HG03432 (cell line): ENCODE measurements at regions not wholly inside any gene's neighbourhood (a gene's known extent, or its start where the extent isn't known, plus 50 kb on each side); places are given as distances from the start of the nearest gene placed in this dataset.

Source experiments
- ATAC-seq: cut with Tn5 transposase; IDR thresholded peaks from one replicate; pipeline ENCODE4 v1.9.1; 2021; ENCODE audit warnings: mild to moderate bottlenecking, moderate library complexity; ENCODE audit not compliant: unreplicated experiment

DNA sequence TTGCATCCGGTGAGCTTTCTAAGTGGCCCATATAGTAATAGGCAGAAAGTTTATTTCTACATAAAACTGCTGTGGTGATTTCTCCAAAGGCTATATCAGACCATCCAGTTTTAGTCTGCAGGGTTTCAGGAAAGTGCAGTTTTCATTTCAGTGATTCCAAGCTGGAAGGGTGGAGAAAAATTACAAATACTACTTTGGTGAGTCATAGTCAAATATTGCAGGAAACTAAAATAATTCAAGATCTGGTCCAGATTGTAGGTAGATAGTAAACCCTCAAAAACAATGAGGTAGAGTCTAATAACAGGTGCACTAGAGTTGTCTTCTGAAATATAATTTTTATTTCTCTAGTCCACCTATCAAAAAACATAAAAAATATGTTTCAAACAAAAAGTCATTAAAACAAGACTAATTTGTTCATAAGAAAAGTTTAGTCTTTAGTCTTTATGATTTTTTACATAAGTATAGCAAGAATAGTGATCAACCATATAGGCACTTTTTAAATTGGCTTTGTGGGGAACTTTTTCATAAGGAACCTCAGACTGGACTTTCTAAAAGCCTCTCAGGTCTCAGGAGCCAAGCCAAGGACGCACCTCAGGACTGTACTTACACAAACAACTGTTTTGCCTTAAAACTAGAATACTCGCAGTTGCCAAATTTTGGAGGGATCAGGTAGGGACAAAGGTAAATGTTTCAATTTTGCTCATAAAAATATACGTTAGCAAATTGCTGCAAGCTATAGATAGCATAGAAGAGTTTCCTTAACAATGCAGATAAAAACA is 101.8 kb upstream of the TLR3 start:
- no peak for ATAC-seq

DNA sequence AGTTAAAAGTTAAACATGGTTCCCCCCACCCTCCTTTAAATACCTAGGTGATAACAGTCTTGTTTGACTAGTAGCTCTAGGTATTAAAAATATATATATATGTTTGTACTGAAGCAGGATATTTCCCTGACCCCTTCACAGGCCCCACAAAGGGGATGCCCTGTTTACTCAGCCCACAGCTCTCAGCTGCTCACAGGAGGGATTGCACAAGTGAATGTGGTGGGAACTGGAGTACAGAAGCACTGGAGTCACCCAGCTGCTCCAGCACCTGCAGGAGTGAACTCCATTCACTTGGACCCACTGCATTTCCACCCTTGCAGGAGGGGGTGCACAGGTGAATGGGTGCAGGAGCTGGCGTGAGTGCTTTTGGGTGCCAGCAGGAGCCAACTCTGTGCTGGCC is 99.3 kb upstream of the TLR3 start:
- ATAC-seq: no peak

DNA sequence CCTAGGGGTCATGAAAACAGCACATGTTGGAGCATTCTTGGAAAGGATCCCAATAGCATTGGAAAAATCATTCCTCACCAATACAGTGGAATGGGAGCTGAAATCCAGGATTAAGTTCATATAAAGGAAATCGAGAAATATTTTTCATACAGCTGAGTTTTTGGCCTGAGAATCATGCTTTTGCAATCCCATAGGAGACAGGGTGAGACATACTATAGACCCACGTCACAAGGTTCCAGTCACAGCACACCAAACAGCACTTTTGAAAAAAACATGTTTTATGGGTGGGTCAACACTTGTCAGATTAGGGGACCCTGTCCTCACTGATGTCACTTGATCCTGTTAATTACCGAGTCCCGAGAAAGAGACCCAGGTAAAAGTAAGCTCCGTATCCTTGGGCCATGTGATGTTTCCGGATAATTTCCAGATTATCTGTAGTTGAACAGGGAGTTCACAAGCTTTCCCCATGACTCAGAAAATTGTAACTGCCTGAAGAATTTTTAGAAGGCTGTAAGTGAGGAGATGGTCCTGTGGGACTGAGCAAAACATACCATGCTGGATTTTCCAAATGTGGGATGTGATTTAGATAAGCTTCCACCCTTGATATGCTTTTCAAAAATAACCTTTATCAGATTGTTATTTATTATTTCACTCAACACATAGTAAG is 80.9 kb upstream of the TLR3 start:
- no peak for ATAC-seq

DNA sequence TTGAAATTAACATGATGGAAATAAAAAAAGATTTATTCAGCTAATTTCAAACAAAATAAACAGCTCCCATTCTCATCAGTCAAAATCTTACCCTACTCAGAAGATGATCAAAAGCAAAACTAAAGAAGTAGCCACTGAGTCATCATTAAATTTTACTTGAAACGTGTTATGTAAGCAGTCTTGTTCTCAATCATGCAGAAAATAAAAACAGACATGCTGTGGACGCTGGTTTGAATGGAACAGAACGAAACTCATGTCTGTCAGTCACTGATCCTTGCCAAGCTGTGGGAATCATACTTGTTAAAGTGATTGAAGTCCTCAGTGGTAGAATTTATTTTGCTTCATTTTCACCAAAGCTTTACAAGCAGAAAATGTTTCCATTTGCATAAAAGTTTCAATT is 77.2 kb upstream of the TLR3 start:
- ATAC-seq: no peak

DNA sequence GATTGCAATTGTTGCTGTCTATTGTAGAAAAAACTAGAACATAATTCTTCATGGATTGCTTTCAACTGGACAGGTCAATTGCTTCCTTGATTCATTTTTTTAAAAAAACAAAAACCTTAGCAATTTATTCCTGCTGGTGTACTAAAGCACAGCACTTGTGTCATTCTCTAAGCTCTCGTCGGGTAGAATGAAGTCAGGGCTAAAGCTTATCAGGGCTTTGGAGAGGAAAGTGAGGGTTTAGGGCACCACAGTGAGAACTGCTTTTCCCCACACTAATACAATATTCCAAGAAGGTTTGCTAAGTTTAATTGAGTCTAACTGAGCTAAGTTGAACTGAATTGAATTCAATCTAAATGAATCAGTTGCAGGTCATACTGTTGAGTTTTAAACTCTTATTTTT is 76.4 kb upstream of the TLR3 start:
- no peak for ATAC-seq

DNA sequence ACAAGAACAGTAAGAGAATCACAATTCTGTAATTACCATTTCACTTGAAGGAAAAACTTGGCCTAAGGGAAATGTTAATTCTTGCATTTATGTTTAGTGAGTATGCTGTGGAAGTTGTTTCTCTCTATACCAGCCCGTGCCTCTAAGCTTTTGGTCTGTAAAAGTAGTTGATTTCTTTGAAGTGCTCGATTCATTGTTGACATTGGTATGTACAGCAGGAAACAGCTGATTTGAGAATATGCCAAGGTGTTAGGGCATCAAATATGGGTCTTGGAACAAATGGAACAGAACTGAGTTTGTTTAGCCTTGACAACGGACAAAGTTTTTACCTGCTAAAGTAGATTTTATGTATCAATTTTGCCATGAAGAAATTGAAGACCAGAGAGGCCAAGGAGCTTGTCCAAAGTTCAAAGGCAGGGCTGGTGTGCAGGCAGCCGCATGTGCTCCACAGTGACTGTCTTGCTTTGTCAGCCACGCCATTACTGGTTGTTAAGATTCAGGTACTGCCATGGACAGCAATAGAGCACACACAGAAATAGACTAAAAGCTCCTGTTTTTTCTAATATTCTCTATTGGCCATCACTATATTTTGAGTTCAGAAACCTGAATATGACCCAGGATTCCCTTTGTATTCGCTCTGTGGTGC is 75.5 kb upstream of the TLR3 start:
- ATAC-seq: no peak

DNA sequence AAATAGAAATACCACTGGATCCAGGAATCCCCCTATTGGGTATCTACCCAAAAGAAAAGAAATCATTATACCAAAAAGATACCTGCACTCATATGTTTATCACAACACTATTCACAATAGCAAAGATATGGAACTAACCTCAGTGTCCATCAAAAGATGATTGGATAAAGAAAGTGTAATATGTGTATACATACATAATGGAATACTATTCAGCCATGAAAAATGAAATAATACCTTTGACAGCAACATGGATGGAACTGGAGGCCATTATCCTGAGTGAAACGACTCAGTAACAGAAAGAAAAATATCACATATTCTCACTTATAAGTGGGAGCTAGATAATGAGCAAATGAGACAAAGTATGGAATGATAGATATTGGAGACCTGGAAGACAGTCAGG is 74.2 kb upstream of the TLR3 start:
- no peak for ATAC-seq

DNA sequence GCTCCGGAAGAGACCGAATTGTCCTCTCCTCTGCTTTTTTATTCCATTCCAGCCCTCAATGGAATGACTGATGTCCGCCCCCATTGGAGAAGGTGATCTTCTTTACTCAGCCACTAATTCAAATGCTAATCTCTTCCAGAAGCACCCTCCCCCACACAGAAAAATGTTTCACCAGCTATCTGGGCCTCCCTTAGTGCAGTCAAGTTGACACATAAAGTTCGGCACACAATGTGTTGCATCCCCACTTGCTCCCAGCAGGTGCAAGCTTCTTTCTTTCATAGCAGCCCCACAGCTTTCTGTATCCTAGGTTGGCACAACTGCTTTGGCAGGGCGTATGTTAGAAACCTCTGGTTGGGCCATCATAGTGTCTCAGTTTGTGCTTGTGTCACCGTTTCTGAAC is 73.3 kb upstream of the TLR3 start:
- no peak for ATAC-seq

DNA sequence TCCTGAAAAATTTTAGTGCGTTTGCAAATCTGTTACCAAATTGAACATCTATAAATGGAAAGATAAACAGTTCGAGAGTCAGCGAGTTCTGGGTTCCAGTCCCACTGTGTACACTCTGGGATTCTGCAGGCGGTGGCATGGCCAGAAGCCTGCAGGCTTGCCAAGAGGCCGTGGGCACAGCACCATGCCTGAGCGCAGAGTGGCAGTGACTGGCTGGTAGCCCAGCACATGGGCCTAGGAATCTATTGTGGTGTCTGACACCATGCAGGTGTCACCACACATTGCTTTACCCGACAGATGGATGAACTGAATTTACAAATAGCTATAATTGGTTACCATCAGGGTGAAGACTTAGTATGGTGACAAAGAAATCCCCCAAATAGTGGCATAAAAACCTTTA is 71.7 kb upstream of the TLR3 start:
- ATAC-seq: no peak

DNA sequence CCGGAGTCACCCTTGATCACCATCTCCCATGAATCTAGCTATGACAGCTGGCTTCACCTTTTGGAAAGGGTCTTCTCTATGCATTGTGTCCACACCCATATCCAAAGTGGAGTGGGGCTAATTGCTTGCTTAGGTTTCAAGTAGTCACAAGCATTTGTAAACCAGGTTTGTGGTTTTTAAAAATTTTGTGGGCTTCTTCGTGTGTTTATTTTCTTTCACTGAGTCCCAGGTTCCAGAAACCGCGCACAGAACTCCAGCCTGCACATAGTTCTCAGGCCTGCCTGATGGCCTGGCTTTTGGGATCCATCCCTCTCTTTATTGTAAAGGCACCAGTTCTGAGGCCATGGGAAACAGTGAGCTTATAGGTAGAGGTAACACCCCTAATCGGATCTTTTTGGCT is 70.2 kb upstream of the TLR3 start:
- ATAC-seq: no peak

DNA sequence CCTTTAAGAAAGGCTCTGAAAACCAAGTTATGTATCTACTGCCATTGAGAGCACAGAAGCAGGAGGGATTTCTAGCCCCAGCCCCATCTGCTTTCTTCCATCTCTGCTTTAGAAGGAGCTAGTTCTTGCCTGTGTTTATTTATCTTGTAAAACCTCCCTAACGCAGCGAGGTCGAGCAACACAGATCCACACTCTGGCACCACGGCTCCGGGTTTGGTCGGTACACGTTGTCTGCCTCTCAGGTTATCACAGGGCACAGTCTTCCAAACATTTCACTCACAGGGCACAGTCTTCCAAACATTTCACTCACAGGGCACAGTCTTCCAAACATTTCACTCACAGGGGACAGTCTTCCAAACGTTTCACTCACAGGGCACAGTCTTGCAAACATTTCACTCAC is 69.7 kb upstream of the TLR3 start:
- no peak for ATAC-seq

DNA sequence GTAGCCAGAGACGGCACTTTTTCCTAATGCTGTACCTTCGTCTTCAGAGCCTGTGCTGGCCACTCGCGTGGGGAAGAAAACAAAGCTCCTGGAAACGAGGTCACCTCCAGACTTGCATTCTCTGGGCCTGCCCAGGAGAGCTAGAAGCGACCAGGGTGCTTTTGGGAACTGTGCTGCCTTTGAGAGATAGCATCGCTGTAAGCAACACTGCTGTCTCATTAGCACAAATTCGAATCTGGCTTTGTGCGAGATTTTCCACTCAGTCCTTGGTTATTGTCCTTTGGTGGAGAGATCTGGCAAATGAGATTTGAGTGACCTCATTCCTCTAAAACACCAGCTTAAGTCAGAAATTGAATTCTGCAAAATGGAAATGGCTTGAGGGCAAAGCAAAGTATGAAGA is 66.1 kb upstream of the TLR3 start:
- no peak for ATAC-seq

DNA sequence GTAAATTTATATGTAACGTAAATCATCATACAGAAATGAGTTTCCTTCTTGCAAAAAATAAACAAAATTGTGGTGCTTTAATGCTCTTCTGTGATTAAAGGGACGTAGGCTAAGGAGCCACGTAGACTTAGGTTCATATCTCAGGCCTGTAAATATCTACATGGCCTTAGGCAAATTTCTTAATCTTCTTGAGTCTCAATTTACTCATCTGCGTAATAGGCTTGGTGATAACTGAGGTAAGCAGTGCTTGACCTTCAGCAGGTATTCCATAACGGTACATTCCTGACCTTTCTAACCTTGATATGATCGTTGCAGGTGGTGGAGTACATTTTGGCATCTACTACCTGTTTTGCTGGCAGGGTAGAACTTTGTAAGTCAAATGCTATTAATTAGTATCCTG is 65.2 kb upstream of the TLR3 start:
- ATAC-seq: no peak

DNA sequence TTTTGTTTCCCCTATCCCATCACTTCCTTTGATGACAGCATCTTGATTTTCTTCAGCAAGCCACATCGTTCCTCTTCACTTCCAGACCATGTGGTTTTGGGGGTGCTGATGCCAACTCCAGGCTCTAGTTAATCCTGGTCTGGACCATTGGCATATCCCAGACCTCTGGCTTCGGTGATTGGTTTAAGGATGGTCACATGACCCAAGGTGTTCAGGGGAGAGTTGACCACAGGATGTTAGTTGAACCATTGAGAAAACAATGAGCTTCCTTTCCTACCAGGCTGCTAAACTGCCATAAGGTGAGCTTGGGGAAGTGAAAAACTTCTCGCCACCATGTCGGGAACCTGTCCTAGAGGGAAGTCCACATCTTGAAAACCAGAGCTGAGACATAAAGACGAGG is 60.9 kb upstream of the TLR3 start:
- ATAC-seq: no peak

DNA sequence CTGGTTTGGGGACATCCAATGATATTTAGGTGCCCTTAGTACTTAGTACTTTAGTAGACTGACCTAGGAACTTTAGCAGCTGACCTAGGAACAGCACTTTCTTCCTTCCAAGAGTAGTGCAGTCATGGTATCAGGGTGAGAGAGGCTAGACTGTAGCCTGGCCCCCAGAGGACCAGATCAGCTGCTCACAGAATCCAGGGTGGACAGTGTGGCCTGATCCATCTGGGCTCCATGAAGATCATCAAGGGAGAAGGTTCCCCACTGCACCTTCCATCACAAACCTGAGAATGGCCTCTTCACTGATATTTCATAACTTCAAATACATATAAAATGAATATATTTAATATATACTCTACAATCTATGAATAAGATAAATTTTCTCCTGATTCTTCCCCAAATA is 59.0 kb upstream of the TLR3 start:
- no peak for ATAC-seq

DNA sequence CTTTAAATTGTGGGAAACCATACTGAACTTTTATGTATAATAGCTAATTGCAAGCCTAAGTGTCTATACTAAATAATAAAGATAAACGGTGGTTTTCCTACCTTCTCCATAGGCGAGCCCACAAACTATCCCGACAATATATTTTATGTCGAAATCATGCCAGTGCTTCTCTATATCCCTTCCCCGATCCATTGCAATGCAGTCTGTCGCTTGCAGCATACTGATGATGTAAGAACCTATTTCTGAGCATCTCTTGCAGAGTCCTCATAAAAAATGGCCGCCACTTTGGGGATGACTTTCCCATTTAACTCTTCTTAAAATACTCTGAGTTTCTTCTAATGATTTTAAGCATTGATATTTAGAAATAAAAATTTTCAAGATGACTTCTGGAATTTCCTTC is 58.1 kb upstream of the TLR3 start:
- ATAC-seq: no peak

DNA sequence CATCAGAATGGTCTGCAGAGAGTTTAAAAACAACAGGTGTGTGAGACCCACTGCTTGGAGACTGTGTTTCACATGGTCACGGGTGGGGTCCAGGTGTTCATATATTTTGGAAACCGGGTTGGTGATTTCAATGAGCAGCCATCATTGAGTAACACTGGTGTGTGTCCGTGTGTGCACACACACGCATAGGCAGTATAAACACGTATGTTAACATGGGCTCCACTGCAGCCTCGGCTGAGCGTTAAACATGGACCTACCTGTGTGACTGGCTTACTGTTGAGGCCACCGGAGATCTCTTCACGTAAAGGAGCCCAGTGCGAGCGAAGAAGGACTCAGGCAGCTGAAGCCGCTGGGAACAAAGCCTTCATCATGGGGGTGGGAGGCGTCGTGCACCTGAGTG is 56.9 kb upstream of the TLR3 start:
- no peak for ATAC-seq

DNA sequence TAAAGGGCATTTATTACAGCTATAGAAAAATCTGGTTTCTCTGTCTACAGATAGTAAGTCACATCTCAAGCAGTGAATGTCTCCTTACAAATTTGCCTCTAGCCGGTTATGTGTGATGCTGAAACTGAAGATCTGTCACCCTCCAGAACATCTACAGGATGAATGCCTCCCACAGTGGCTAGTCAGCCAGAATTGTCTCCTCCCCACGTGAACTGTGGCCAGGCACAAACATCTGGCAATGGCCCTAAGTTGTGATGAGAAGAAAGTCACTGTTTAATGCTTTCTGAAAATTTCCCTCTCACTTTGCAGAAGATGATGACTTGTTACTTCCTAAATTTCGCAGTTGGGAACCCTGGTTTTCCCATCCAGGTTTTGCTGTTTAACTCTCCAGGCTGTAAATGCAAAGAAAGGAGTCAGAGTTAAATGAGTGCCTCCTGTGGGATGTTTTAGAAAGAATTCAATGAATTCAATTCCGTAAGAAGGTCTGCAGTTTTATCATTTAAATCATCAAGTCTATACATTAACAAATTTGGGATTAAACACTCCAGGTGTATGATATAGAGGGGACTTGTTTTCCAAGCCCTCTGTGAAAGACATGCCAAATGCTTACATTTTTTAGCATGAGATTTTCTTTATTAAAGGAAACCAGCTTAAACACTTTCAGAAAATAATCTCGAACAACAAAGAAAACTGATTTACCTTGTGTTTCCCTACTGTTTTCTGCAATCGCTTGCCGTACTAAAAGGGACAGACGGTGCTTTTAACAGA is 55.4 kb upstream of the TLR3 start:
- no peak for ATAC-seq

DNA sequence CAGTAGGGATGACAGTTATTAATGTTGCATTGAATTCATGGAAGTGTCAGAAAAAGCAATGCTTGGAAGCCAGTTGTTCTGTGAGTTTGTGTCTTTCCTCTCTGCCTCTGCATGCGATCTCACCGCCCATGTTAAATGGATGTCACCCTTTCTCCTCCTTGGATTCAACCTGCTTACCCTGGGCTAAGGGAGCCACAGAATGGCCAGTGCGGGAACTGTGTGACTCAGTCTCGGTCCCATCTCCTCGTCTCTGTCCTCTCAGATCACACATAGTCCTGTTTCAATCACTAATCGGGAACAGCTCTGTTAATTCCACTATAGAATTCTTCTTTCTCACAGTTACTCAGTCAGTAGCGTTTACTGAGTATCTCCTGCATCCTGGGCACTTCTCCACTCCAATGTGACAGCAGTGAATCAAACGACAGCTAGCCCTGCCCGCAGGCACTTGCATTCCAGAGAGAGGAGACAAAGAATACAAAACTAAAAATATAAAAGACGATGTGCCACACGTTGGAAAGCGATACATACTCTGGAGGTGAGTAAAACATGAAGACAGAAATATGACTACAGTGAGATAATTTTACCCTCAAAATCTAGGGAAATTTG is 53.6 kb upstream of the TLR3 start:
- ATAC-seq: no peak

DNA sequence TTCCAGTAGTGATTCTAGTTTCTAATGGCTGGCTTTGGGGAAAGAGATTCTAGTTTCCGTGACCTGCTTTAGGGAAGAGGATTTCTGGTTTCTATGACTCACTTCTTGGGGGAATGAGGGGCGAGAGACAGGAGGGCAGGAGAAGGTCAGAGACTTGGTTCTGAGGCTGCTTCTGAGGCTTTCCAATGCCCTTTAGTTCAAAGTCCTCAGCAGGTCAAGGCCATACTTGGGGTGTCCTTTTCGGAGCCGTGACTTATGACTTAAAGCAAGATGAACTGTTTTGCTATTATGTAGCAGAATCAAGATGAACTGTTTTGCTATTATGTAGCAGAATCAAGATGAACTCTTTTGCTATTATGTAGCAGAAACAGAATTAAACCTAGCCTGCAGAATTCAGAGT is 52.2 kb upstream of the TLR3 start:
- no peak for ATAC-seq

DNA sequence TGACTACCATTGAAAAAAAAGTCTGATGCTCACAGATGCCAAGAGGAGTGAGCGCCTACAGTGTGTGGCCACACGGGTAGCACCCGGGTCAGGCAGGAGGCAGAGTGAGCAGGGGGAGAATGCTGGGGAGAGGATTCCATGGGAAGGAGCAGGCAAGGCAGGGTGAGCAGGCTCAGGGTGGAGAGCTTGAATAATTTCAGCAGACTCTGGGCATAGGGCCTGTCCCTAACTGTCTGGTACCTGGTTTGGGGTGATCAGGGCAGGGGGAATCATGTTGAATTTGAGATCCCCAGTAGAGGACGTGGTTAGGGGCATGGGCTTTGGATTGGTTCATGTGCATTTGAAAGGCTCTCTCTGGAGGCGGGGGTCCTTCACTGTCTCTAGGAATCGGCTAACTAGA is 51.2 kb upstream of the TLR3 start:
- no peak for ATAC-seq
